ENCODE measurements at regions not wholly inside any gene's neighbourhood (a gene's known extent, or its start where the extent isn't known, plus 50 kb on each side); places are given as distances from the start of the nearest gene placed in this dataset.

DNA sequence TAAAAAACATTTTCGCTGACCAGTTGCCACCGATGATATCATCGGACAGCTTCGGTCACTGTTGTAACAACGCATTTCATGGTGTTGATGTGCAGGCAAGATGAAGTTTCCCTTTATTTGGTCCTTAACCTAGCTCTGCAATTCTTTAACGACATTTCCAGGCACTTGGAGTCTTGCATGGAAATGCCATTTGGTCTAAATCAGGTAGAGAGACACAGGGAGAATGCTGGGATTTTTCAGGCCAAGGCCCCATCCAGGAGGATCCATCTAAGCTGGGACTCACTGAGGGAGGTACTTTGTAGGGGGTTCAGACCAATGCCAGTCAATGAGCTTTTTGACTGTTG is 121.5 kb upstream of the RCN1 start:
- TF ChIP-seq MAX (IDR thresholded peaks at IDR 0.05; ENCODE audit: low read depth, low read length), result no peak
- no peak for TF ChIP-seq MYC (IDR thresholded peaks at IDR 0.05; ENCODE audit: low read depth, low read length)
- TF ChIP-seq POLR2A (IDR thresholded peaks at IDR 0.05; ENCODE audit: extremely low read depth, insufficient read length), result no peak
- TF ChIP-seq, protein P1, sequence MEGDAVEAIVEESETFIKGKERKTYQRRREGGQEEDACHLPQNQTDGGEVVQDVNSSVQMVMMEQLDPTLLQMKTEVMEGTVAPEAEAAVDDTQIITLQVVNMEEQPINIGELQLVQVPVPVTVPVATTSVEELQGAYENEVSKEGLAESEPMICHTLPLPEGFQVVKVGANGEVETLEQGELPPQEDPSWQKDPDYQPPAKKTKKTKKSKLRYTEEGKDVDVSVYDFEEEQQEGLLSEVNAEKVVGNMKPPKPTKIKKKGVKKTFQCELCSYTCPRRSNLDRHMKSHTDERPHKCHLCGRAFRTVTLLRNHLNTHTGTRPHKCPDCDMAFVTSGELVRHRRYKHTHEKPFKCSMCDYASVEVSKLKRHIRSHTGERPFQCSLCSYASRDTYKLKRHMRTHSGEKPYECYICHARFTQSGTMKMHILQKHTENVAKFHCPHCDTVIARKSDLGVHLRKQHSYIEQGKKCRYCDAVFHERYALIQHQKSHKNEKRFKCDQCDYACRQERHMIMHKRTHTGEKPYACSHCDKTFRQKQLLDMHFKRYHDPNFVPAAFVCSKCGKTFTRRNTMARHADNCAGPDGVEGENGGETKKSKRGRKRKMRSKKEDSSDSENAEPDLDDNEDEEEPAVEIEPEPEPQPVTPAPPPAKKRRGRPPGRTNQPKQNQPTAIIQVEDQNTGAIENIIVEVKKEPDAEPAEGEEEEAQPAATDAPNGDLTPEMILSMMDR (IDR thresholded peaks at IDR 0.05; ENCODE audit: low read depth, low read length), result no peak
- DNase-seq (ENCODE audit: low read depth), result no peak
- H3K4me3 ChIP-seq (ENCODE audit: low read depth, low read length), result no peak overlapping the region

GRCh38 chr11:31968461-31969358 is 122.2 kb upstream of the RCN1 start:
- H3K4me3 ChIP-seq (ENCODE audit: low read depth, low read length), result no peak overlapping the region
- DNase-seq (ENCODE audit: low read depth), result no peak
- TF ChIP-seq POLR2A (IDR thresholded peaks at IDR 0.05; ENCODE audit: extremely low read depth, insufficient read length) (no peak), MAX (IDR thresholded peaks at IDR 0.05; ENCODE audit: low read depth, low read length) (no peak), MYC (IDR thresholded peaks at IDR 0.05; ENCODE audit: low read depth, low read length) (no peak)
- TF ChIP-seq, protein P1 (IDR thresholded peaks at IDR 0.05; ENCODE audit: low read depth, low read length), result no peak

- TF ChIP-seq POLR2A (IDR thresholded peaks at IDR 0.05; ENCODE audit: extremely low read depth, insufficient read length) (no peak), MYC (IDR thresholded peaks at IDR 0.05; ENCODE audit: low read depth, low read length) (no peak), MAX (IDR thresholded peaks at IDR 0.05; ENCODE audit: low read depth, low read length) (no peak)
- TF ChIP-seq, protein P1 (IDR thresholded peaks at IDR 0.05; ENCODE audit: low read depth, low read length), result no peak
- DNase-seq (ENCODE audit: low read depth), result no peak
- H3K4me3 ChIP-seq (ENCODE audit: low read depth, low read length), result no peak overlapping the region
Measured at GRCh38 chr11:31967404-31968130, 123.3 kb upstream of the RCN1 start.

GRCh38 chr11:31966846-31967245 is 124.0 kb upstream of the RCN1 start:
- H3K4me3 ChIP-seq (ENCODE audit: low read depth, low read length), result no peak overlapping the region
- no peak for DNase-seq (ENCODE audit: low read depth)
- TF ChIP-seq POLR2A (IDR thresholded peaks at IDR 0.05; ENCODE audit: extremely low read depth, insufficient read length) (no peak), MAX (IDR thresholded peaks at IDR 0.05; ENCODE audit: low read depth, low read length) (no peak), MYC (IDR thresholded peaks at IDR 0.05; ENCODE audit: low read depth, low read length) (no peak)
- TF ChIP-seq, protein P1 (IDR thresholded peaks at IDR 0.05; ENCODE audit: low read depth, low read length), result no peak

DNA sequence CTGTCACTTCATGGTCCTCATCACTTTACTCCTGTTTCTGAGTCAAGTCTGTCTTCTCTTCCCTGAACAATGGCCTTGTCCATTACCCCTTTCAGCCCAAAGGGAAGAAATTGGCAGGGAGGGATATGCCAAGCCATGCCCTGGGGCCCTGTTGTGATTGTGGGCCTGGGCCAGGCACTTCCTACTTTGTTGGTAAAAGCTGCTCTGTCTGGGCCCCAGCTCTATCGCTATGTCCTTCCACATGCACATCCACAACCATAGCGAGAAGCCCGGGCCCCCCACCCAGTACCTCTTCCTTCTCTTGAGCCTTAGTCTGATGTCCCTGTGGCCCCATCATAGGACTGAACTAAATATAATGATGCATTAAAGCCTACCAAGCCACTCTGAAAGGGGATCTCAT is 126.7 kb upstream of the RCN1 start:
- no peak overlapping the region for H3K4me3 ChIP-seq (ENCODE audit: low read depth, low read length)
- no peak for TF ChIP-seq MAX (IDR thresholded peaks at IDR 0.05; ENCODE audit: low read depth, low read length)
- TF ChIP-seq POLR2A (IDR thresholded peaks at IDR 0.05; ENCODE audit: extremely low read depth, insufficient read length), result no peak
- TF ChIP-seq, protein P1 (IDR thresholded peaks at IDR 0.05; ENCODE audit: low read depth, low read length), result no peak
- TF ChIP-seq MYC (IDR thresholded peaks at IDR 0.05; ENCODE audit: low read depth, low read length), result no peak
- no peak for DNase-seq (ENCODE audit: low read depth)

All from NB4 (cell line).